ENCODE measurements at regions not wholly inside any gene's neighbourhood (a gene's known extent, or its start where the extent isn't known, plus 50 kb on each side); places are given as distances from the start of the nearest gene placed in this dataset.
A peak's percentile ranks its signal among the peaks of the same experiment; 100 is the strongest.

DNA sequence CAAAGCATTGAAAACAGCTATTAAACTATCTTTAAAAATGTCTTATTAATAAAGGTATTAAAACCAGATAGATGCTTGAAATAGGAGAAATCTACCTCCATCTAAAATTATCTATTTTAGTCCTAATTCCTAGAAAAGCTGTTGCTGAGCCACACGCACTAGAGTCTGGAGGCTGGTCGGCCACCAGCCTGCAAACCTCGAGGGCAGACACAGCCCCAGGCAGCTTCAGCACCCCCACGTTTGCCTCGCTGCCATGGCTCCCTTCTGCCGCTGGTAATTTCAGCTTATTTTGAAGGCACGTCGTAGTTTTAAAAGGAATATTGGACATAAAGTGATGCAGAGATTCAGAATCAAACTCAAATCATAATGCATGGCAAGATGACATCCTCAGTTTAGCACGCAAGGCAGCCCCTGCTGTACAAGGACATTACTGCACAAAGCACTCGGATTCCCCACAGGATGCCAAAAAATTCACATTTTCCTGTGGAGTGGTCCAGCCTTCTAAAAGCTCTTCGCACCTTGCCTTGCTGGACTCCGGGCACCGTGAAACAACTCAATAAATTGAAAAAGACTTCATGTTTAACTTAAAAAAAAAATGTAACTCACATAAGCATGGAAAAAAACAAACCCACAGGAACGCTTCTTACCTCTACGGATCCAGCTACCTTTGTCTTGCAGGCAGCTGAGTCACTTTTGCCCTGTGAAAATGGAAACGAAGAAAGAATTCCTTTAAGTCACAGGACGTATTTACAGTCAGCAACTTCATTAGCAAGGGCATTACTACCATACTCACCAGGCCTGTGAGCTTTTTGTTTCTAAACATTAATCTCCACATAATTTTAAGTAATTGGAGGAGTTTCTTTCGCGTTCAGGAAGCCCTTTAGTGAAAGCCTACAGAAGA, 143.4 kb upstream of the RPS6KA2 start:
- Histone ChIP-seq H2AFZ (ENCODE audit: low read length) (no peak overlapping the region), H3K9me3 (ENCODE audit: low read length) (no peaks in the 10 kb centered on the region), H3K4me1 (ENCODE audit: insufficient read depth, low read length, poor library complexity, severe bottlenecking) (no peaks in the 10 kb centered on the region), H3K4me3 (ENCODE audit: low read depth, low read length, poor library complexity, severe bottlenecking) (no peak overlapping the region), H3K79me2 (ENCODE audit: insufficient read depth, low read depth, low read length) (no peaks in the 10 kb centered on the region), H3K27ac (ENCODE audit: low read depth, low read length, poor library complexity, severe bottlenecking) (no peak overlapping the region), H4K20me1 (ENCODE audit: insufficient read depth, low read length) (no peaks in the 10 kb centered on the region; the same call in 1 of the 2 replicates), H3K4me2 (ENCODE audit: low read length) (no peak overlapping the region), H3K36me3 (ENCODE audit: insufficient read depth, low read length) (no peaks in the 10 kb centered on the region), H3K9me2 (ENCODE audit: insufficient read depth, low read length) (no peaks in the 10 kb centered on the region)
- TF ChIP-seq, protein P1, sequence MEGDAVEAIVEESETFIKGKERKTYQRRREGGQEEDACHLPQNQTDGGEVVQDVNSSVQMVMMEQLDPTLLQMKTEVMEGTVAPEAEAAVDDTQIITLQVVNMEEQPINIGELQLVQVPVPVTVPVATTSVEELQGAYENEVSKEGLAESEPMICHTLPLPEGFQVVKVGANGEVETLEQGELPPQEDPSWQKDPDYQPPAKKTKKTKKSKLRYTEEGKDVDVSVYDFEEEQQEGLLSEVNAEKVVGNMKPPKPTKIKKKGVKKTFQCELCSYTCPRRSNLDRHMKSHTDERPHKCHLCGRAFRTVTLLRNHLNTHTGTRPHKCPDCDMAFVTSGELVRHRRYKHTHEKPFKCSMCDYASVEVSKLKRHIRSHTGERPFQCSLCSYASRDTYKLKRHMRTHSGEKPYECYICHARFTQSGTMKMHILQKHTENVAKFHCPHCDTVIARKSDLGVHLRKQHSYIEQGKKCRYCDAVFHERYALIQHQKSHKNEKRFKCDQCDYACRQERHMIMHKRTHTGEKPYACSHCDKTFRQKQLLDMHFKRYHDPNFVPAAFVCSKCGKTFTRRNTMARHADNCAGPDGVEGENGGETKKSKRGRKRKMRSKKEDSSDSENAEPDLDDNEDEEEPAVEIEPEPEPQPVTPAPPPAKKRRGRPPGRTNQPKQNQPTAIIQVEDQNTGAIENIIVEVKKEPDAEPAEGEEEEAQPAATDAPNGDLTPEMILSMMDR (conservative IDR thresholded peaks at IDR 0.05; ENCODE audit: low read length): 0 out of 2 replicates have a peak, but pooled peaks have one; percentile 12
- no peak for TF ChIP-seq EZH2phosphoT487 (IDR thresholded peaks at IDR 0.05; ENCODE audit: borderline replicate concordance, low read depth, low read length)
- ChIA-PET CTCF (ENCODE audit: unreplicated experiment) (no interaction called here), POLR2A (interaction anchor here (1.0 to 1.4 kb wide), 2 partner anchors 11 to 50 kb away, joined by 3 to 4 read pairs; no protein-coding TSS in a partner anchor)
- no TSS peak for BruUV-seq (replicated peaks)
- no peak for DNase-seq (ENCODE audit: low spot score)
- intact Hi-C loops (cut with micrococcal nuclease; ENCODE audit: unreplicated experiment): loop anchor here (10.0 kb wide), 1 partner anchor 524 kb away; the partner anchor contains the start of gene UNC93A

DNA sequence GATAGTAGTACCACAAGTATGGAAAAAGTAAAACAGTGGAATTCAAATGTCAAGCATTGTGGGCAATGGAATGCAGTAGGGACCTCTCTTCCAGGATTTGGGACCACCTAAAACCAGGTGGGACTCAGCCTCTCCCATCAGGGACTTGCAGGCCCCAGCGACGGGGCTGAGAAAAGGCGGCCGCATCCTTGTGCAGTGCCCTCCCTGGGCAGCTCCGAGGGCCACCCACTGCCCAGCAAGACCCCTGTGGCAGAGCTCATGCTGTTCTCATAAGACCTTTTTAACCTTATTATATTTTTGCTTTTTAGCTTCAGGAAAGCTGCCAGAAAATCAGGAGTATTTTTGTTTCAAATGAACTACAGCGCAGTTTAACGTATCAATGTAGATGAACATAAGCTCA, 142.6 kb upstream of the RPS6KA2 start:
- intact Hi-C loops (cut with micrococcal nuclease; ENCODE audit: unreplicated experiment): loop anchor here (10.0 kb wide), 1 partner anchor 525 kb away; the partner anchor contains the start of gene UNC93A
- TF ChIP-seq, protein P1 (conservative IDR thresholded peaks at IDR 0.05; ENCODE audit: low read length): no peak
- no peak for TF ChIP-seq EZH2phosphoT487 (IDR thresholded peaks at IDR 0.05; ENCODE audit: borderline replicate concordance, low read depth, low read length)
- Histone ChIP-seq H3K4me3 (ENCODE audit: low read depth, low read length, poor library complexity, severe bottlenecking) (no peak overlapping the region), H3K4me2 (ENCODE audit: low read length) (no peak overlapping the region), H3K27ac (ENCODE audit: low read depth, low read length, poor library complexity, severe bottlenecking) (no peak overlapping the region), H3K9me3 (ENCODE audit: low read length) (no peaks in the 10 kb centered on the region), H3K36me3 (ENCODE audit: insufficient read depth, low read length) (no peaks in the 10 kb centered on the region), H3K9me2 (ENCODE audit: insufficient read depth, low read length) (no peaks in the 10 kb centered on the region), H3K4me1 (ENCODE audit: insufficient read depth, low read length, poor library complexity, severe bottlenecking) (no peaks in the 10 kb centered on the region), H4K20me1 (ENCODE audit: insufficient read depth, low read length) (no peaks in the 10 kb centered on the region; the same call in 1 of the 2 replicates), H2AFZ (ENCODE audit: low read length) (no peak overlapping the region), H3K79me2 (ENCODE audit: insufficient read depth, low read depth, low read length) (no peaks in the 10 kb centered on the region)
- CTCF ChIA-PET (ENCODE audit: unreplicated experiment): no interaction called here
- POLR2A ChIA-PET: interaction anchor here (1.4 kb wide), 1 partner anchor 10 kb away, joined by 4 read pairs; no protein-coding TSS in a partner anchor
- DNase-seq (ENCODE audit: low spot score): no peak
- no TSS peak for BruUV-seq (replicated peaks)

DNA sequence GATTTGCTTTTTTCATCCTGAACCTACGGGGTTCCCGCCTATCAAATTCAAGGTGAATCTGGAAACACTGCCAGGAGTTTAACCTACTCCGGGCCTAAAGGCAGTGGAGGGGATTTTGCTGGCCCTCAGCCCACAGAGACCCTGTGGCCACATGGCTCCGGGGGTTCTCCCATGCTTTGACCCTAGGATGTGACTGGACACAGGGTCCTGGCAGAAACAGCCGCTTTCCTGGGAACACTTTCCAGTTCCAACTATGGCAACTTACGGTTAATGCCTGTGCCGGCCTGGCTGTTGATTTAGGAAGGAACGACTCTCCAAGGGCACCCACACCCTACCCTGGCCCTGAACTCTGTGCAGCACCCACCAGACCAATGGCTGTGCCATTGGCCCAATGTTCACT, 141.7 kb upstream of the RPS6KA2 start:
- CTCF ChIA-PET (ENCODE audit: unreplicated experiment): no interaction called here

More for the DNA sequence above, 141.7 kb upstream of the RPS6KA2 start:
- no peak overlapping the region for H3K4me3 ChIP-seq (ENCODE audit: low read depth, low read length, poor library complexity, severe bottlenecking)
- no peaks in the 10 kb centered on the region for H3K9me3 ChIP-seq (ENCODE audit: low read length)
- POLR2A ChIA-PET: no interaction called here
- H3K4me2 ChIP-seq (ENCODE audit: low read length): no peak overlapping the region
- TF ChIP-seq EZH2phosphoT487 (IDR thresholded peaks at IDR 0.05; ENCODE audit: borderline replicate concordance, low read depth, low read length): no peak
- TF ChIP-seq, protein P1 (conservative IDR thresholded peaks at IDR 0.05; ENCODE audit: low read length): no peak
- H2AFZ ChIP-seq (ENCODE audit: low read length): no peak overlapping the region
- no peaks in the 10 kb centered on the region for H3K9me2 ChIP-seq (ENCODE audit: insufficient read depth, low read length)
- no peak for DNase-seq (ENCODE audit: low spot score)
- BruUV-seq (replicated peaks): no TSS peak
- no peaks in the 10 kb centered on the region for H3K4me1 ChIP-seq (ENCODE audit: insufficient read depth, low read length, poor library complexity, severe bottlenecking)
- H3K27ac ChIP-seq (ENCODE audit: low read depth, low read length, poor library complexity, severe bottlenecking): no peak overlapping the region
- H3K36me3 ChIP-seq (ENCODE audit: insufficient read depth, low read length): no peaks in the 10 kb centered on the region
- H4K20me1 ChIP-seq (ENCODE audit: insufficient read depth, low read length): no peaks in the 10 kb centered on the region; the same call in 1 of the 2 replicates
- no peaks in the 10 kb centered on the region for H3K79me2 ChIP-seq (ENCODE audit: insufficient read depth, low read depth, low read length)
- intact Hi-C loops (cut with micrococcal nuclease; ENCODE audit: unreplicated experiment): no loop called here
